ENCODE measurements at regions not wholly inside any gene's neighbourhood (a gene's known extent, or its start where the extent isn't known, plus 50 kb on each side); places are given as distances from the start of the nearest gene placed in this dataset.

GRCh38 chr1:201729973-201730608, 98.9 kb upstream of the IPO9 start:
- TF ChIP-seq CTCF (IDR thresholded peaks at IDR 0.05): no peak
- TF ChIP-seq POLR2A (IDR thresholded peaks at IDR 0.05): no peak
